Calu3 (cell line): ENCODE measurements at regions not wholly inside any gene's neighbourhood (a gene's known extent, or its start where the extent isn't known, plus 50 kb on each side); places are given as distances from the start of the nearest gene placed in this dataset.
"Not testable (repeated sequence)": the region's sequence is repeated elsewhere in the genome, so short reads cannot be mapped to it uniquely, and the experiment has no call there.

ENCODE experiments used
- BruUV-seq: library from RNA; stranded (reverse); fragments of 400-500 nt; replicated peaks from 2 replicates; lab custom pipeline; 2021; lab: Mats Ljungman, UMichigan
- CTCF ChIA-PET: fragments of 300-600 bp; sonication (Branson Sonifier 250); formaldehyde crosslinking; loops from one replicate; lab custom pipeline; 2022; ENCODE audit warnings: antibody characterized with exemption; lab: Charles Lee
- DNase-seq: peaks from one replicate; pipeline ENCODE4 v3.0.0; 2022
- H3K27ac Mint-ChIP-seq: one replicate; pipeline ENCODE4 v1.8.0; 2022; ENCODE audit warnings: mixed read lengths; ENCODE audit not compliant: unreplicated experiment
- H3K27me3 Mint-ChIP-seq: one replicate; pipeline ENCODE4 v1.8.0; 2022; ENCODE audit warnings: mixed read lengths; ENCODE audit not compliant: unreplicated experiment
- H3K36me3 Mint-ChIP-seq: one replicate; pipeline ENCODE4 v1.8.0; 2022; ENCODE audit warnings: mild to moderate bottlenecking, moderate library complexity, mixed read lengths; ENCODE audit not compliant: insufficient read depth, unreplicated experiment
- H3K4me1 Mint-ChIP-seq: one replicate; pipeline ENCODE4 v1.8.0; 2022; ENCODE audit warnings: mild to moderate bottlenecking, low read depth, mixed read lengths; ENCODE audit not compliant: unreplicated experiment
- H3K4me3 Mint-ChIP-seq: one replicate; pipeline ENCODE4 v1.8.0; 2022; ENCODE audit warnings: mild to moderate bottlenecking, low read depth, moderate library complexity, mixed read lengths; ENCODE audit not compliant: unreplicated experiment
- H3K9me3 Mint-ChIP-seq: one replicate; pipeline ENCODE4 v1.8.0; 2022; ENCODE audit warnings: low read depth, mixed read lengths; ENCODE audit not compliant: unreplicated experiment
- CTCF ChIP-seq: fragments of 200-600 bp; IDR thresholded peaks from one replicate; pipeline ENCODE4 v1.8.0; 2022; ENCODE audit warnings: antibody characterized with exemption; ENCODE audit not compliant: unreplicated experiment
- intact Hi-C: fragments of 100-400 bp; cut with micrococcal nuclease; formaldehyde crosslinking; loops from one replicate; pipeline ENCODE4 v1.10.0; 2022; ENCODE audit not compliant: unreplicated experiment

GRCh38 chr13:81148822-81149221, 807.9 kb upstream of the SPRY2 start:
- Mint-ChIP-seq H3K4me3 (no peak overlapping the region), H3K36me3 (no peaks in the 10 kb centered on the region), H3K27me3 (no peaks in the 10 kb centered on the region), H3K4me1 (peaks cover 8% of the 10 kb centered on the region), H3K27ac (no peak overlapping the region), H3K9me3 (peaks cover 4% of the 10 kb centered on the region)
- BruUV-seq = no TSS peak
- TF ChIP-seq CTCF = no peak
- no peak for DNase-seq
- intact Hi-C loops = no loop called here
- CTCF ChIA-PET = no interaction called here

- H3K4me3 Mint-ChIP-seq, H3K27me3 Mint-ChIP-seq, H3K9me3 Mint-ChIP-seq, H3K27ac Mint-ChIP-seq, DNase-seq, H3K4me1 Mint-ChIP-seq, CTCF ChIA-PET, intact Hi-C loops, H3K36me3 Mint-ChIP-seq, BruUV-seq: not testable (repeated sequence)
These were observed 805.6 kb upstream of the SPRY2 start for GRCh38 chr13:81146576-81146975.

- peaks cover 4% of the 10 kb centered on the region for H3K4me1 Mint-ChIP-seq
- BruUV-seq = no TSS peak
- no peak overlapping the region for H3K4me3 Mint-ChIP-seq
- no peaks in the 10 kb centered on the region for H3K36me3 Mint-ChIP-seq
- H3K27me3 Mint-ChIP-seq = no peaks in the 10 kb centered on the region
- no peak for DNase-seq
- CTCF ChIA-PET = no interaction called here
- H3K27ac Mint-ChIP-seq = no peak overlapping the region
- TF ChIP-seq CTCF = no peak
- peaks cover 2% of the 10 kb centered on the region for H3K9me3 Mint-ChIP-seq
- intact Hi-C loops = no loop called here
These were observed 801.5 kb upstream of the SPRY2 start for GRCh38 chr13:81142306-81142999.

- Mint-ChIP-seq H3K9me3 (no peaks in the 10 kb centered on the region), H3K4me1 (no peaks in the 10 kb centered on the region), H3K27ac (no peak overlapping the region), H3K27me3 (no peaks in the 10 kb centered on the region), H3K4me3 (no peak overlapping the region), H3K36me3 (no peaks in the 10 kb centered on the region)
- DNase-seq = no peak
- BruUV-seq = no TSS peak
- intact Hi-C loops = no loop called here
- TF ChIP-seq CTCF = no peak
- CTCF ChIA-PET = no interaction called here
These were observed 799.7 kb upstream of the SPRY2 start for GRCh38 chr13:81140675-81141074.

- intact Hi-C loops = no loop called here
- no peaks in the 10 kb centered on the region for H3K9me3 Mint-ChIP-seq
- no peaks in the 10 kb centered on the region for H3K4me1 Mint-ChIP-seq
- no TSS peak for BruUV-seq
- no peak for TF ChIP-seq CTCF
- no peak overlapping the region for H3K4me3 Mint-ChIP-seq
- H3K27me3 Mint-ChIP-seq = no peaks in the 10 kb centered on the region
- H3K36me3 Mint-ChIP-seq = no peaks in the 10 kb centered on the region
- H3K27ac Mint-ChIP-seq = no peak overlapping the region
- DNase-seq = no peak
- CTCF ChIA-PET = no interaction called here
These were observed 799.1 kb upstream of the SPRY2 start for GRCh38 chr13:81139987-81140386.
